Panc1 (cell line): ENCODE measurements at regions not wholly inside any gene's neighbourhood (a gene's known extent, or its start where the extent isn't known, plus 50 kb on each side); places are given as distances from the start of the nearest gene placed in this dataset.
A peak's percentile ranks its signal among the peaks of the same experiment; 100 is the strongest.

Source experiments
- ATAC-seq: fragments of 200-7000 bp; cut with Tn5 transposase; 2 replicates; pipeline ENCODE4 v1.9.1; 2020; ENCODE audit warnings: mild to moderate bottlenecking, moderate library complexity
- BruUV-seq: library from RNA; stranded (reverse); fragments of 400-500 nt; replicated peaks from 2 replicates; lab custom pipeline; 2021; lab: Mats Ljungman, UMichigan
- CTCF ChIA-PET: fragments of 300-600 bp; sonication (Branson Sonifier 250); formaldehyde crosslinking; loops from one replicate; lab custom pipeline; 2022; ENCODE audit warnings: antibody characterized with exemption; lab: Charles Lee
- POLR2A ChIA-PET: fragments of 300-600 bp; sonication (Branson Sonifier 250); formaldehyde crosslinking; loops from one replicate; lab custom pipeline; 2022; ENCODE audit warnings: antibody characterized with exemption; lab: Charles Lee
- DNase-seq: peaks from one replicate; pipeline ENCODE4 v3.0.0-alpha.2; 2010; ENCODE audit warnings: low read depth, low spot score
- H3K27ac ChIP-seq: 2 replicates; pipeline ENCODE4 v1.5.1; 2011; ENCODE audit warnings: mild to moderate bottlenecking, low read length, inconsistent platforms
- H3K27me3 ChIP-seq: fragments of 200-500 bp; sonication (Bioruptor generic); 2 replicates; pipeline ENCODE4 v1.6.0; 2014; ENCODE audit warnings: low read length, inconsistent platforms; ENCODE audit not compliant: control insufficient read depth, insufficient read depth
- H3K36me3 ChIP-seq: fragments of 200-500 bp; sonication (Bioruptor generic); 2 replicates; pipeline ENCODE4 v1.5.1; 2014; ENCODE audit warnings: inconsistent platforms, mild to moderate bottlenecking, low read length, moderate library complexity; ENCODE audit not compliant: control insufficient read depth, insufficient read depth
- H3K4me1 ChIP-seq: 2 replicates; pipeline ENCODE4 v1.5.1; 2011; ENCODE audit warnings: inconsistent platforms, mild to moderate bottlenecking, low read length, moderate library complexity; ENCODE audit not compliant: control insufficient read depth, insufficient read depth
- H3K4me3 ChIP-seq, 2 experiments: 2 replicates each; pipeline ENCODE4 v1.5.1; 2011 to 2012; ENCODE audit warnings: low read depth in 2 of 2, low read length in 2 of 2, mild to moderate bottlenecking in 2 of 2, inconsistent platforms in 1 of 2, moderate library complexity in 1 of 2
- H3K9me3 ChIP-seq: fragments of 200-500 bp; sonication (Bioruptor generic); 2 replicates; pipeline ENCODE4 v1.5.1; 2014; ENCODE audit warnings: low read depth, mild to moderate bottlenecking, inconsistent platforms, low read length, moderate library complexity; ENCODE audit not compliant: control insufficient read depth, insufficient read depth
- CTCF ChIP-seq: fragments of 450-650 bp; IDR thresholded peaks from 2 replicates; pipeline ENCODE4 v1.5.1; 2017; ENCODE audit warnings: mild to moderate bottlenecking
- POLR2AphosphoS5 ChIP-seq: IDR thresholded peaks from 2 replicates; pipeline ENCODE4 v1.6.1; 2012; ENCODE audit warnings: mild to moderate bottlenecking, low read depth, low read length, moderate library complexity
- REST ChIP-seq, 2 experiments: IDR thresholded peaks; 2 replicates each; pipeline ENCODE4 v1.6.1; 2011 to 2012; ENCODE audit warnings: low read depth in 2 of 2, control low read depth in 1 of 2, low read length in 1 of 2, mild to moderate bottlenecking in 1 of 2, moderate library complexity in 1 of 2; ENCODE audit not compliant: insufficient read depth in 1 of 2
- SIN3A ChIP-seq: IDR thresholded peaks from 2 replicates; pipeline ENCODE4 v1.6.1; 2012; ENCODE audit warnings: low read depth, mild to moderate bottlenecking, low read length, moderate library complexity, borderline replicate concordance; ENCODE audit not compliant: insufficient read depth
- TCF7L2 ChIP-seq: IDR thresholded peaks from 2 replicates; pipeline ENCODE4 v1.6.1; 2011; ENCODE audit warnings: mild to moderate bottlenecking, low read depth, low read length, inconsistent platforms
- in situ Hi-C: cut with HindIII; loops from 2 replicates; pipeline ENCODE4 v1.10.0; 2016; ENCODE audit warnings: low sequenced_read_pairs, low pct_unique_long_range_greater_than_20kb
- intact Hi-C: fragments of 100-400 bp; cut with micrococcal nuclease; formaldehyde crosslinking; loops from one replicate; pipeline ENCODE4 v1.10.0; 2022; ENCODE audit not compliant: unreplicated experiment

GRCh38 chr5:39648085-39648847 lies 223.5 kb upstream of the DAB2 start:
- Histone ChIP-seq H3K4me1 (no peaks in the 10 kb centered on the region), H3K36me3 (no peaks in the 10 kb centered on the region), H3K9me3 (no peaks in the 10 kb centered on the region), H3K4me3 (no peak overlapping the region), H3K27ac (no peak overlapping the region), H3K27me3 (no peaks in the 10 kb centered on the region)
- ATAC-seq: no peak
- ChIA-PET POLR2A (no interaction called here), CTCF (no interaction called here)
- no peak for TF ChIP-seq SIN3A
- DNase-seq: no peak
- in situ Hi-C loops: no loop called here
- intact Hi-C loops: no loop called here
- no TSS peak for BruUV-seq

GRCh38 chr5:39640552-39640951 lies 215.8 kb upstream of the DAB2 start:
- ChIA-PET POLR2A (no interaction called here), CTCF (no interaction called here)
- H3K36me3 ChIP-seq: no peaks in the 10 kb centered on the region; the same call in 1 of the 2 replicates
- no TSS peak for BruUV-seq
- no peaks in the 10 kb centered on the region for H3K27me3 ChIP-seq
- TF ChIP-seq REST (IDR thresholded peaks at IDR 0.05; ENCODE audit: insufficient read depth in 1 of 2, low read depth in 2 of 2, low read length in 1 of 2) (no peak), POLR2AphosphoS5 (no peak), CTCF (no peak), TCF7L2 (no peak), SIN3A (no peak)
- H3K27ac ChIP-seq: no peak overlapping the region
- DNase-seq (no peak), ATAC-seq (no peak)
- H3K4me1 ChIP-seq: no peaks in the 10 kb centered on the region; the same call in 1 of the 2 replicates
- H3K4me3 ChIP-seq: no peak overlapping the region
- no peaks in the 10 kb centered on the region for H3K9me3 ChIP-seq
- in situ Hi-C loops: no loop called here
- intact Hi-C loops: no loop called here

- Histone ChIP-seq H3K36me3 (no peaks in the 10 kb centered on the region; the same call in 1 of the 2 replicates), H3K9me3 (no peaks in the 10 kb centered on the region), H3K27ac (0 out of 2 replicates have a peak overlapping the region, but pooled peaks have one; percentile 45), H3K4me1 (no peaks in the 10 kb centered on the region; the same call in 1 of the 2 replicates), H3K4me3 (no peak overlapping the region), H3K27me3 (no peaks in the 10 kb centered on the region)
- intact Hi-C loops: no loop called here
- peak; percentile 58 for DNase-seq
- CTCF ChIA-PET: no interaction called here
- no TSS peak for BruUV-seq
- TF ChIP-seq REST (IDR thresholded peaks at IDR 0.05; ENCODE audit: insufficient read depth in 1 of 2, low read depth in 2 of 2, low read length in 1 of 2) (no peak), TCF7L2 (no peak), CTCF (no peak), SIN3A (no peak), POLR2AphosphoS5 (no peak)
- in situ Hi-C loops: no loop called here
- POLR2A ChIA-PET: no interaction called here
- ATAC-seq: peak; percentile 76; the same call in 1 of the 2 replicates
These were observed 214.9 kb upstream of the DAB2 start for GRCh38 chr5:39639618-39640089.
